C4-2B (cell line): ENCODE measurements at regions not wholly inside any gene's neighbourhood (a gene's known extent, or its start where the extent isn't known, plus 50 kb on each side); places are given as distances from the start of the nearest gene placed in this dataset.

Source experiments
- ZFX ChIP-seq: fragments of 450-650 bp; IDR thresholded peaks from 2 replicates; pipeline ENCODE4 v1.6.1; 2017
- TF ChIP-seq, protein P1 (sequence below): fragments of 450-650 bp; conservative IDR thresholded peaks from 2 replicates; pipeline ENCODE4 v1.5.1; 2017; ENCODE audit warnings: mild to moderate bottlenecking

DNA sequence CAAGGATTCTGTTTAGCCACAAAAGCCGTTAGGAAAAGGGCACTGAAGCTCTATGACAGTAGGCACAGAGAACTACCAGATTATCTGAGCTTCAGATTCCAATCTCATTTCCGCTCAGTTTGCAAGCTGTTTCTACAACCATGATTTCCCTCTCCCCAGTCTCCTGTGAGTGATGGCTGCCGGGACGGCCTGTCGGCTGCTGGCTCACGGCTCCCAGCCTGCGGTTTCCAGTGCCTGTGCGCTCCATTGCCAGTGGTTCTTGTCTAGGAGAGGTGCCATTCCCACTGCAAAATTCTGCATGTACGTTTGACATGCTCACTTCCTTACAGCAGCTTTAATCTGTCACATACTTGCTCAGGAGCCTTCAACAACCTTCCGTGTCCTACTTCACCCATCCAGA lies 429.1 kb upstream of the FRG1 start:
- TF ChIP-seq, protein P1, sequence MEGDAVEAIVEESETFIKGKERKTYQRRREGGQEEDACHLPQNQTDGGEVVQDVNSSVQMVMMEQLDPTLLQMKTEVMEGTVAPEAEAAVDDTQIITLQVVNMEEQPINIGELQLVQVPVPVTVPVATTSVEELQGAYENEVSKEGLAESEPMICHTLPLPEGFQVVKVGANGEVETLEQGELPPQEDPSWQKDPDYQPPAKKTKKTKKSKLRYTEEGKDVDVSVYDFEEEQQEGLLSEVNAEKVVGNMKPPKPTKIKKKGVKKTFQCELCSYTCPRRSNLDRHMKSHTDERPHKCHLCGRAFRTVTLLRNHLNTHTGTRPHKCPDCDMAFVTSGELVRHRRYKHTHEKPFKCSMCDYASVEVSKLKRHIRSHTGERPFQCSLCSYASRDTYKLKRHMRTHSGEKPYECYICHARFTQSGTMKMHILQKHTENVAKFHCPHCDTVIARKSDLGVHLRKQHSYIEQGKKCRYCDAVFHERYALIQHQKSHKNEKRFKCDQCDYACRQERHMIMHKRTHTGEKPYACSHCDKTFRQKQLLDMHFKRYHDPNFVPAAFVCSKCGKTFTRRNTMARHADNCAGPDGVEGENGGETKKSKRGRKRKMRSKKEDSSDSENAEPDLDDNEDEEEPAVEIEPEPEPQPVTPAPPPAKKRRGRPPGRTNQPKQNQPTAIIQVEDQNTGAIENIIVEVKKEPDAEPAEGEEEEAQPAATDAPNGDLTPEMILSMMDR = no peak
- TF ChIP-seq ZFX = no peak
